Right ventricle myocardium inferior (tissue), 1 donor: ENCODE measurements at regions not wholly inside any gene's neighbourhood (a gene's known extent, or its start where the extent isn't known, plus 50 kb on each side); places are given as distances from the start of the nearest gene placed in this dataset.
A peak's percentile ranks its signal among the peaks of the same experiment; 100 is the strongest.

Experiments
- ATAC-seq: fragments of 200-7000 bp; cut with Tn5 transposase; one replicate; pipeline ENCODE4 v1.9.1; 2020; ENCODE audit warnings: mild to moderate bottlenecking, moderate library complexity
- DNase-seq: peaks from one replicate; pipeline ENCODE4 v3.0.0; 2021; ENCODE audit errors: missing footprints
- intact Hi-C: fragments of 100-400 bp; cut with DNase I; formaldehyde crosslinking; loops from one replicate; pipeline ENCODE4 v1.11.0; 2022
- donor health status: DM: no; HTN: yes; CAD: no; lungs with severe emphysema.

DNA sequence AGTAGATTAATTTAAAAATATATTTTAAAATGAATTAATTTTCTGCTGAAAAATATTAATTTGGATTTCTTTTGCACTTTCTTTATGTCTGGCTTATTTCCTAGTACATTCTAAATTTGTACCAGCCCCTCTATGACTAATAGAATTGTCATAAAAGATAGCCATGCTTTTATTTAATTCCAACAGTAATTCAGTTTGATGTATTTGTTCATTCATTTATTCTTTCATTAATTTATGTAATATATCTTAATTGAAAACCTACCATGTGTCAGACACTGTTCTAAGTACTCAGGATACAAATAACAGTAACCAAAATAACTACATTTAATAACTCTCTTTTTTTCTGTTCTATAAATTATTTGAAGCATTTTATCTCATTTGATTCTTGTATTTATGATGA, 264.0 kb upstream of the CCDC179 start:
- intact Hi-C loops: no loop called here
- DNase-seq (no peak), ATAC-seq (no peak)

DNA sequence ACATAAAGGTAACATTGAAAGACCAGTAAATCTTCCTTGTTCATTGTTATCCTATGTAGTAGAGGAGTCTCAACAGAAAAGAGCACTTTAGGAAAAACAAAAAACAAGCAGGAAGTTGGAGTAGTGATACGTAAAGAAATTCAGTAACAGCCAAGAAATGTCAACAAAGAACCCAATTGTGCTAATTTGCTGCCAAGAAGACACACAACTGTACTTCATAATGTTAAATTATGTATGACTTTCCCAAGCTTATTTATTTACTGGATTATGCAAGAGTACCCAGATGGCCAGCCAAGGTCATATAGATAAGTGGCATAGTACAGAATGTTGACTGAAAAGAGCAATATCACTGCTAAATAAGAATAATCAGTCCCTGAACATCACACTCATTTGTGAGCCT, 264.7 kb upstream of the CCDC179 start:
- DNase-seq: no peak
- intact Hi-C loops: no loop called here
- ATAC-seq: no peak

DNA sequence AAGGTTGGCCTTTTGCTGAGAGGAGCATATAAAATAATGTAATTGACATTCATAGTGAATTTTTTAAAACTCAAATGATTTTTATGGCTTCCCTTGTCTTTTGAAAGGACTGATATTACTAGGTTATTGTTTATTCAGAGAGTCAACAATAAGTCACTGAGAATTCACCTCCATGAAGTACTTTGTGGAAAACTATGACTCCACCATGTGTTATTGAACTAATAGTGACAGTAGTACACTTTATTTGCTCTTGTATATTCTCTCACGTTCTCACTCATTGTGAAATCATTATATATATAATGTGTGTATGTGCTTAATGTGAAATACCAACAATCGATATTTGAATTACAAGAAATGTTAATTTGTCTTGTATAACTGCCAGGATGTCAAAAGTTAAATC, 267.4 kb upstream of the CCDC179 start:
- intact Hi-C loops: no loop called here
- DNase-seq (no peak), ATAC-seq (no peak)

DNA sequence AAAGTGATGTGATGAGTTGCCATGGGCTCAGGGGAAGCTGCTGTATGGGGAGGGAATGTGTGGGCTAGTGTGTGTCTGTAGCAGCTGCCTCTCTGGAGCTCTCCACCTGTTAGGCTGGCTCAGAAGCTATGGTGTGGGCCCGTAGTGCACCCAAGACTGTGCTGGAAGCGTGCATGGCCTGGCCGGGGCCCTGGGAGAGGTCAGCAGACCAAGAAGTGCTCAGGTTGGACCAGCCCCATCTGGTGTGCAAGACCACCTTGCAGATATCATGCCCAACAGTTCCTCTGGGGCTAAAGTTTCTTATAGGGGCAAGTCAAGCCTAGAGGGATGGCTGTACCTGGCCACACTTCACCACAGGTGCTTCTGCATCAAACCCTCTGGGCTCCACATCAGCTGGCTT, 274.4 kb upstream of the CCDC179 start:
- DNase-seq (no peak), ATAC-seq (no peak)
- intact Hi-C loops: no loop called here

DNA sequence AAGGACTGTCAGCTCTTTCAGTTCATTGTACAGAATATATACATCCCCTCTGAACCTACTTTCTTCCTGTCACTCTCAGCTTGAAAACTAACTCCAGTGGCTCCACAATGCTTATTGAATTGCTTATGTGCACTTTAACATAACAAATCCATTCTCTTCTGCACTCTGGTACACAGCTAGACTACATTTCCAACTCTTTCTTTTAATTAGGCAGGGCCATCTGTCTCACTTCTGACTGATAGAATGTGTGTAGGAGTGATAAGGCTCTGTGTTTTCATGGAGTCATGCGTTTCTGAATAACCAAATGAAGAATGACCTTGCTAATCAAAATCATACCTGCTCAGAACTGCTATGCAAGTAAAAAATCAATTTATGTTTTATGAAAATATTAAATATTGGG, 278.5 kb upstream of the CCDC179 start:
- intact Hi-C loops: no loop called here
- no peak for ATAC-seq
- DNase-seq: no peak

DNA sequence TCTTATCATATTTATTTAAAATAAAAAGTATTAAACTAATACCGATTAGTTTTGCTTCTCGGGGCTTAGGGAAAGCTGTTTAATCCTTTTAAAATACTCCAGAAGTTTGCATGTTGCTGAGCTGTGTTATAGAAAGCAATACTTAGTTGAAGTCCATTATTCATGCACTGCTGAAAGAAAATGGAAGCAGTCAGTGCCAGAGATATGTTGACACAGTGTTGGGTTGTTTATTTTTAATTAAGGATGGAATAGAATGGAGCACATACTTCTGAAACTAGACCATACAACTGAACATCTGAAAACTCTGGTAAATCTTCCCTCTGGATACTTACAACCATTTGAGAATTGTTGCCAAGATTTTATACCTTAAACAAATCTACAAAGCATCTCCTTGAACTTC, 282.7 kb upstream of the CCDC179 start:
- DNase-seq (no peak), ATAC-seq (no peak)
- intact Hi-C loops: no loop called here

DNA sequence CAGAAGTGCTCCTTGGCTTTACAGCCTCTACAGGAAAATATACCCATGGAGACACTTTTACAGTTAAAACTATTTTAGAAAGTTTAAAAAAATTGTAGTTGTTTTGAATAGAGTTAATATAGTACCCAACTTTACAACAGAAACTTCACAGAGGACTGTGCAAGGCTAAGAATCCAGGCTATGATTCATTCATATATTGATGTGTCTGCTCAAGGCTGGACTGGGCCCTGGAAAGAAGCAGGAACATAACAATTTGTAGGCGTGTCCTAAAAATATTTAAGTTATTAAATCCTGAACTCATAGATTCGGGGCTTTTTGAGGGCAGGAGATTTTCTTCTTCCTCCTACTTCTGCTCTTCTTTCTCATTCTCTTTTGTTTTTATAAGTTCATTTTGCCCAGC, 291.5 kb upstream of the CCDC179 start:
- no peak for ATAC-seq
- intact Hi-C loops: no loop called here
- DNase-seq: no peak

DNA sequence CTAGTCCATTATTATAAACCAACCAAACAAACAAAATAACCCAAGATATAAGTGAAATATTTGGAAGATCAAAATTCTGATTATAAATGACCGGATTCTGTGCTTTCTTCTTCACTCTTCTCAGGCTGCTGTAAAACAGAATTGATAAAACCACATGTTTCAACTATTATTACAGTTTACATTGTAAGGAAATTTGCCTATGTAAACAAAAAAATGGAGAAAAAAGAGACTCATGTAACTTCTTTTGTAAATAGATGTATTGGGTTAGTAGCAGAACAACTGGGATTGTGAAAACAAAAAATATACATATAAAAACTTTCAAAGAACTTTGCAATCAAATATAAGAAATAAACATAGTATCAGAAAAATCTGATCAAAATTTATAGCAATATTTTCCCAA, 295.2 kb upstream of the CCDC179 start:
- intact Hi-C loops: no loop called here
- ATAC-seq: no peak
- no peak for DNase-seq

DNA sequence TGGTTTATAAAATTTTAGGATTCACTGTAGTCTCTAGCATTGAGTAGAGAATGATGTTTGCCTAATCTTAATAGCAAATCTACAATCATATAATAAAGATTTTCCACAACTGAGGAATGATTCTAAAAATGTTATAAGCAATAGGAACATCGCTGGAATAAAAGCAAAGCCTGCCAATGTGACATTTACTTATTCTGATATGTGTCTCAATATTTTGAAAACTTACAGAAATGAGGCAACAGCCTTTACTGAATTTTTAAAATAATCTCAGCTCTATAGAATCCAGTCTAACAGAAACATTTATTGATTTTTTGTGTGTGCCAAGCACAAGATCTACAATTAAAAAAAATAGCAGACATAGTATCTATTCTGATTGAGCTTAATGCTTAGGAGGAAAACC, 303.7 kb upstream of the CCDC179 start:
- intact Hi-C loops: no loop called here
- ATAC-seq (no peak), DNase-seq (no peak)

DNA sequence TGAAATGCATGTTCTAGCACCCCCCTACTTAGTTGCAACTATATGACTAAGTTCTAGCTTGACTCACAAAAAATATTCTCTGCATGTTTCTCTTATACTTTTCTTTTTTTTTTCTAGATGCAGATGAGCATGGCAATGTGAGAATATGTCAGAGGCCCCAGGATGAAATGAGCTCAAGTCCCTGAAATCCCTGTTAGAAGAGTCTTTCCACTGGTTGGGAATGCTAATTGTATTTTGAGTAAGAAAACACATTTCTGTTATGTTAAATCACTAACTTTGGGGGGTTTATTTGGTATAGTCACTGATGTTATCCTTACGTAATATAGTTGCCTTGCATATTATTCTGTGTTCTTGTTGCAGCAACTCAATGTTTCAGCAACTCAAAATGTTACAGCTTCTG, 306.1 kb upstream of the CCDC179 start:
- intact Hi-C loops: no loop called here
- no peak for ATAC-seq
- no peak for DNase-seq

DNA sequence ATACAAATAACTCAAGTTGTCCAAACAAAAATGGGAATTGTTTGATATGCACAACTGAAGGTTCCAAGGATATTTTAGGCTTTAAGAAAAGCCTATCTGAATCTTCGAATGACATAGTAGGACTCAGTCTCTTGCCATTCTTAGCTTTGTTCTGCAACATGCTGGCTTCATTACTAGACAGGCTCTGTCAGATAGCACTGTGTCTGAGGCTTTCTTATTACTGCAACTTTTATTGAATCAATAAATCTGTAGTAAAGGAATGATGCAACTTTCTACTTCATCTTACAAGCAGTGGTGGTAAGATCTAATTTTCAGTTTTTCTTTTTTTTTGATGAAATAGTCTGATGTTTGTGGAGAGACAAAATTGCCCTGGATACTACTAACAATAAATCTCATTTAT, 319.3 kb upstream of the CCDC179 start:
- ATAC-seq (no peak), DNase-seq (no peak)
- intact Hi-C loops: no loop called here

DNA sequence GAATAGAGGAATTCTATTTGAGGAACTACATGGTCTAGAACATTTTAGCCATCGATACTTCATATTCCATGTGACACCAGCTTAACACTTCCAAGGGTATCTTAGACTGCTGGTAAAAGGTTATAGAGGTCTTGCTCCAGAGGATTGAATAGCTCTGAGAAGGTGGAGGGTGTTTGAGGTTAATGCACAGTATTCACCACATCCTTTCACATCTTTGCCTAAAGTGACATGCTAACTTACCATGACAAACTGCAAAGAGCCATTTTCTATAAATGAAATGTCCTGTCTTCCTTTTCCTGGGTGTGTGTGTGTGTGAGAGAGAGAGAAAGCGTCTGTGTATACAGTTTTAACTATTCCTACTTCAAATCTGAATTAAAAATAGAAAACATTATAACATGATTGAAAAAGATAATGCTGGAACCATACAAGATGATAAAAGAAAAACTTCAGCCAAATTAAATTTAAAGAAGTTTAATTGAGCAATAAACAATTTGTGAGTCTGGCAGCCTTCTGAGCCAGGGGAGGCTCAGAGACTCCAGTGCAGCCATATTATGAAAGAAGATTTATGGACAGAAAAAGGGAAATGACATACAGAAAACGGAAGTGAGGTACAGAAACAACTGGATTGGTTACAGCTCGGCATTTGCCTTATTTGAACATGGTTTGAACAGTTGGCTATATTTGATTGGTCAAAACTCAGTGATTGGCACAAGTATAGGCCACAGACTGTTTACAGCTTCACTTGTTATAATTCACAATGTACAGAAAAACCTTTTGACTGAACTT, 320.9 kb upstream of the CCDC179 start:
- DNase-seq (no peak), ATAC-seq (no peak)
- intact Hi-C loops: no loop called here

DNA sequence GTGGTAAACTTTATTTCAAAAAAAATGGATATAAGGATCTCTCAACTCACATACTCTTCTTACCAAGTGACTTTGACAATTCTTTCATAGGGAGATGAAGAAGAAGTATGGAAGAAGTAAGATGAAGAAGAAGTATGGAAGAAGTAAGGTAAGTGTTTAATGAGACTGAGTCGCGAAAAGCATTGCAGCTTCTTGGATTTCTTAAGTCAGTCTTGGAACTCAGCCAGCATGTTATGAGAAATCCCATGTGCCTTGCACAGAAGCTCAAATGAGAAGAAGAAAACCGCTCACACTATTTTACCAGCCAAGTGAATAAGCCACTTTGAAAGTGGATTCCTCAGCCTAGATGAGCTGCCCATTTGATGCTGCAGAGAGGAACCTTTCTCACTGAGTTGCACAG, 332.0 kb upstream of the CCDC179 start:
- ATAC-seq (no peak), DNase-seq (no peak)
- intact Hi-C loops: no loop called here

DNA sequence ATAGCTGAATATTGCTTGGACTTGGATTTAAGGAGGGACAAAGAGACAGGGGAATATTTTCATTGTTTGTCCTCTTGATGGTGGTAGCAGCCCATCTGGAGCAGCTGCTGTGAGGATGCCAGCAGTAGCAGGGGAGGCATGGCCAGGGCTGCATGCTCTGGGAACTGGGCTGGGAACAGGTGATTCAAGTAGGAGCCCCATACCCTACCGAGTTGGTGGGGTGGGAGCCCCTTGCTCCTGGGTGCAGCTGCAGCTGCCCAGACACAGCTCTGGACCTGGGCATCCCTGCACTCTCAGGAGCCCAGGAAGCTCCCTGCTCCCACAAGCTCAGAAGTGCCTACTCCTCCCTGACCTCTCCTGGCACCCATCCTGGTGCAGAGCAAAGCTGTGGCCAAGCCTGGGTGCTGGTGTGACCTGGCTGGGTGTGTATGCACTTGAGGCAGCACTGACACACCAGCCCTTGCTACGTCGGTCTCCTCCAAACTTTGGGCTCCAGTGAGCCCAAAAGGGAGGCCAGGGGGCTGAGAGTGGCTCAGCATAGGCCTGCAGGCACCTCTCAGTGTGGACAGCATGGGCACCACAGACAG, 341.8 kb upstream of the CCDC179 start:
- peak; percentile 23 for DNase-seq
- ATAC-seq: no peak
- intact Hi-C loops: no loop called here

DNA sequence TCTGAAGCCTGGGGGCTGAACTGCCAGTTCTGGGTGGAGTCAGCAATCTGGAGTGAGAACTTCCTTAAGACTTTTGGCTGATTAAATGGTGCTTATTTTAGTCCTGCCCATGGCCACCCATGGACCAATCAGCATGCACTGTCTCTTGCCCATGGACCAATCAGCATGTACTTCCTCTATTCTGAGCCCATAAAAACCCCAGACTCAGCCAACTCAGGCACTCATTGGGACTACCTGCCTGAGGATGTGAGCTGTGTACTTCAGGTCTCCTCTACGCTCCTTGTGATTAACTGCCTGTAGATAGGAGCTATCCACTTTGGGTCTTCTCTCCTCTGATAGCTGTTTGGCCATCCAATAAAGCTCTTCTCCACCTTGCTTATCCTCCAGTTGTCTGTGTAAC, 342.3 kb upstream of the CCDC179 start:
- intact Hi-C loops: no loop called here
- DNase-seq: no peak
- ATAC-seq: no peak

DNA sequence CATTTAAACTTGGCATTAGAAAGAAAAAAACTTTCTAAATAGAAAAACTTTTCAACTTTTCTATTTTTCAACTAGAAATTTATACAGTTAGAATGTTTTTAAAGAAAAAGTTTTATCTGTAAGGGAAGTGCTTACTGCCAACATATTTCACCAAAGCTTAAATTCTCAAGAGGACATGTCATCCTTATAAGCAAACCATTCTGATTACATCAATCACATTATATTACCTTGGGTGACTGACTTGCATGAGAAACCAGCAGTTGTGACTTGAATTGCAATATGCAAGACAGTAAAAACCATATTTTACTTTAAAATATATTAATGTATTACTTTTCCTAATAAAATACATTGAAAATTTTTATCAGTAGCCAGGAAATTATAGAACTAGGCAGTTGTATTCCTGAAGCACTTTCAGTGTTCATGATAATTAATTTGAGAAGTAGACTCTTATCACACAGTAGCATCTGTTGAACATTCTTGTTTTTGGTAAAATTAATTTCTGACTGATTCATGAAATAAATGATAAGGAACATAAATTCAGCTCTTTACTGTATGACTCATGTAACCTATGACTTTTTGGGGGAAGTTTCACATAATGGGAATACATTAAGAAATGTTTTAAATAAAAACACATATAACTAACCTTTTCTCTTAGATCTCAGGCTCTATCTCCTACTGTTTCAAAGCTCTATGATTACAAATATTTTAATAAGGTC, 345.0 kb upstream of the CCDC179 start:
- no peak for DNase-seq
- intact Hi-C loops: no loop called here
- no peak for ATAC-seq

DNA sequence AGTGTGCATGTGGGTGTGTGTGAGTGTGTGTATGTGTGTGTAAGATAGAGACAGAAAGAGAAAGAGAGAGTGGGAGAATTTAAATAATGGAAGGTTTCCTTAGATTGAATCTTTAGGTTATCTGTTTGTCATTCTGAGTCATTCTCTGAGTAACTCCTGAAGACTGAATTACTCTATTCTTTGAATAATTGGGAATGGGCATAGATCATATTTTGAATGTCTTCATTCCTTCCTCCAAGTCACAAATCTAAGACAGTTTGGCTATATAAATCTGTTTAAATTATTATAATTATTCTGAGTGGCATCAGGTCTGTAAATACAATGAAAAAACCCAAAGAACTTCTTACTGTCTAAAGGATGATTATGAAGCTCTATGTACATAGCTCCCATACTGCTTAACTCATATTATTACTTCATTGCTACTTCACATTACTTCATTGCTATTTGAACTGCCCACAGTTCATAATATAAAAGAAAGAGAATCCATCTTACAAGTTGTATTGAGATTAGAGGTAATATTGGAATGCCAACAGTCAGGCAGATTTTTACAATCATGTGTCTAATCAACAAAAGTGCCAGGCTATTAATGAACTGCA, 346.6 kb upstream of the CCDC179 start:
- DNase-seq (no peak), ATAC-seq (no peak)

DNA sequence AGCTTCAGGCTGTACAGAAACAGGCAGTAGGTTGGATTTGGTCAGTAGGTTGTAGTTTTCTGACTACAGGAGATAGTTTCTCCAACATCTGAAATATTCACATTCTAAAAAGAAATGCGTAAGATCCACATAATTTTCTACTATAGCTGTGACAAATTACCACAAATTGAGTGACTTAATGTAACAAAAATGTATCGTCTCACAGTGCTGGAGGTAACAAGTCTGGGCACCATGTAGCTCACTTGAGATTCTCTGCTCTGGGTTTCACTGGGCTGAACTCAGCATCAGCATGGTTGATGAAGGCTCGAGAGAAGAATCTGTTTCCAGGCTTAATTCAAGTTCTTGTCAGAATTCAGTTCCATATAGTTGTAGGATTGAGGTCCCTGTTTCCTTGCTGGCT, 350.9 kb upstream of the CCDC179 start:
- intact Hi-C loops: no loop called here

More for the DNA sequence above, 346.6 kb upstream of the CCDC179 start:
- intact Hi-C loops: no loop called here

DNA sequence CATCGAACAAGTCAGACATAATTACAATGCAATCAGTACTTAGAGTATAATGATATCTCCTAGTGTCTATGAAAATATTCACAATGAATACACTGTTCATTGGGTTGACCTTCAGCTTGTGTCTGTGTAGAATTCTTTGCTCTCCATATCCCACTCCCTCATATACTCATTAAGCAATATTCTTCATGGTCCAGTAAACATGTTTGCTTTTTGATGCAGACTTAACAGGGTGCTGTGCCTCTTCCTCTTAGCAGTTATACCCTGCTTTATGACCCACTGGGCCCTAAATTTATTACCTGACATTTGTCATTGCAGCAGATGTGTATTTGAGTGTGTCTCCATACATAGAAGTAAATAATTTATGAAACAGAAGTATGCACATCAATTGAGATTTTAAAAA, 352.5 kb upstream of the CCDC179 start:
- intact Hi-C loops: no loop called here
- DNase-seq (no peak), ATAC-seq (no peak)

More for the DNA sequence above, 350.9 kb upstream of the CCDC179 start:
- ATAC-seq (no peak), DNase-seq (no peak)

DNA sequence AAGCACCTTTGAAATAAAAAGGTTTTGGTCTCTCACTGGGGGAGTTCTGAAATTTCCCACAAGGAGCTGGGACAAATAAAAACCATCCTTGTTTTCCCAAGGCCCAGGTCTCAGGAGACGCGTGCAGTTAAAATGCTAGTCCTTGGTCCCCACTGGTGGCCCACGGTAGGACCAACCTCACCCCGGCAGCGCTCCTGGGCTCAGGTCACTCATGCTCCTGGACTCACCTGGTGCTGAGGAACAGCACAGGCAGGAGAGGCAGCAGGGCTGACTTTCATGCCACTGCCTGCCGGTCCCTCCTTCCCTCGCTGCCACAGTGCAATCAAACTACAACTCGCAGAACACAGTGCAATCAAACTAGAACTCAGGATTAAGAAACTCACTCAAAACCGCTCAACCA, 356.8 kb upstream of the CCDC179 start:
- ATAC-seq (no peak), DNase-seq (no peak)
- intact Hi-C loops: no loop called here
